GM19455 (cell line): ENCODE measurements at regions not wholly inside any gene's neighbourhood (a gene's known extent, or its start where the extent isn't known, plus 50 kb on each side); places are given as distances from the start of the nearest gene placed in this dataset.

Experiments used
- ATAC-seq: cut with Tn5 transposase; IDR thresholded peaks from one replicate; pipeline ENCODE4 v1.9.1; 2021; ENCODE audit not compliant: unreplicated experiment

DNA sequence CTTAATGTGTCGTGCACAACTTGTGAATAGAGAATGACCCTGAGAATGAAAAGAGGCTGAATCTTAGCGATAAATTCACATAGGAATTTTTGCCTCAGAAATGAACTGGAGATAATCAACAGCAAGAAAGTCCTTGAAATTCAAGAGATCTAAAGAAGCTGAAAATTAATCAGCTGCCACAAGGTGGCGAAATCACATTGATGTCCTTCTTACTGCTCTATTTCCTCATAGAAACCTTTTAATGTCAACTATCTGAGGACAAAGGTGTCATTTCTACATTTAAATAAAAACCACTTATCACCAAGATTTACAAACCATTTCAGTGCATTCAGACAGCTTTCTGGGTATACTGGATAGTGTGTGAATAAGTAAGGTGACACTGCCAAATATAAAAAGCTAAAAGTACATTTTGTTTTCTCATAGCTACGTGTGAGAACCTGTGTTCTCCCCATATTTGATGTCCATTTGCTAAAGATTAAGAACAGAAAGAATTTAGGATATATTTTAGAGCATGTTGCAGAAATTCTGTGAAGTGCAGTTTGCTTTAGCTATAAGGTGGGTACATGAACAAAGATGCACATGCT, 485.3 kb upstream of the PTBP2 start:
- ATAC-seq, result no peak

DNA sequence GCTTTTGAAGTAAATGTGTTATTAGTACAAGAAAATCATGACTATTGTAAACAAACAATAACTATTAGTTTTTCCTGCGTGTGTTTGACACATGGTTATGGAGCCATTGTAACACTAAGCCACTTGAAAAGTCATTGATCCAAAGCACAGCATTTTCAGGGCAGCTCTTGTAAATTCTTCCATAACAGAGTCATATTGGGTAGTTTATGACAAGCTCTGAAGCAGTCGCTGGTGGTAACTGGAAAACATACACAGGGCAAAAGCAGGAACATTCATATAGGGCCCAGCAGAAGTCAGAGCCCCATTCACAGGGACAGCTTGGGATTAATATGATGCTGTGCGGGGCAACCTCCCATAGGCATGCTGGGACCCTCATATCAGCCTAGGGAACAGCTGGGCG, 483.2 kb upstream of the PTBP2 start:
- no peak for ATAC-seq

DNA sequence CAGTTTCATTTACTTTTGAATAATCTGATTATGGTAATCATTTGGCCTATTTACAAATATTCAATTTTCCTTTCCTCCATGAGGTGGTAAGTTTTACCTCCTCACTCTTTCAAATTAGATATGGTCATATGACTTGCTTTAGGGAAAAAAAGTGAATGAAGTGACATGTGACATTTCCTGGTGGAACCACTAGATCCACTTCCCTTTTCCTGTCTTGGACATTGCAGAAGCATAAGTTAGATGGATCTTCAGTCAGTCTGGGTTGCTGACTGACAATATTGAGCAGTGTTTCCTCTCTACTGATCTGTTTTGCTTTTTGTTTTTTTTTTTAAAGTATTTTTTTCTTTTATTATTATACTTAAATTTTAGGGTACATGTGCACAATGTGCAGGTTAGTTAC, 481.1 kb upstream of the PTBP2 start:
- no peak for ATAC-seq

DNA sequence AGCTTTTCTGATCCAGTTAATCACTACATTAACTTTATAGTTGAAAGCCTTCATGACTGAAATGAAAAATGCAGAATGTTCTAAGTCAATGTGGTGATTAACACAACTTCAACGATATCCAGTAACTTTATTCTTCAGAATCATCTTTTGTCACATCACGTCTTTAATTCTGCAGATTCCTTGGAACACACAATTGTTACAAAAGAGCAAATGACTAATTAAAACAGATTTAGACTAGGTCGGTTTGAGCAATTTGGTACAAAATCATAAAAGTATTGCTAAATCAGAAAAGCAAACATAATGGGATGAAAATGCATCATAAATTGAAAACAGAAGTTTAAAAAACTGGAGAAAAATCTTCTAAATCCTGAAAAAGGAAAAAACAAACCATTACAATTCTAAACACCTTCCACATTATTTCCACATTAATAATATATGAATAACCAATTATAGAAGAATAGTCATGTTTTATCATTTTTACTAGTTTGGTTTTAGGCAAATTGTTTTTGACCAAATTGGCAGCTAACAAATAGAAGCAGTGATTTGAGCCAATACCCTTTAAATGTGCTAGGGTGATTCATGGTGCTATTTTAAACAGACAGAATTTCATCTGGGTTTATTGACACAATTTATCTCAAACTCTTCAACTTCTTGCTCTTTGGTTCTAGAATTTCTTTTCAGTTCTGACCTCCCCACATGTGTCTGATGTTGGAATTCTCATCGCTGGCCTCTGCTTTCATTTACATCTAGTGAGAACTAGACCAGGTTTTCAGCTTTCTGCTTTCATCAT, 468.1 kb upstream of the PTBP2 start:
- no peak for ATAC-seq

DNA sequence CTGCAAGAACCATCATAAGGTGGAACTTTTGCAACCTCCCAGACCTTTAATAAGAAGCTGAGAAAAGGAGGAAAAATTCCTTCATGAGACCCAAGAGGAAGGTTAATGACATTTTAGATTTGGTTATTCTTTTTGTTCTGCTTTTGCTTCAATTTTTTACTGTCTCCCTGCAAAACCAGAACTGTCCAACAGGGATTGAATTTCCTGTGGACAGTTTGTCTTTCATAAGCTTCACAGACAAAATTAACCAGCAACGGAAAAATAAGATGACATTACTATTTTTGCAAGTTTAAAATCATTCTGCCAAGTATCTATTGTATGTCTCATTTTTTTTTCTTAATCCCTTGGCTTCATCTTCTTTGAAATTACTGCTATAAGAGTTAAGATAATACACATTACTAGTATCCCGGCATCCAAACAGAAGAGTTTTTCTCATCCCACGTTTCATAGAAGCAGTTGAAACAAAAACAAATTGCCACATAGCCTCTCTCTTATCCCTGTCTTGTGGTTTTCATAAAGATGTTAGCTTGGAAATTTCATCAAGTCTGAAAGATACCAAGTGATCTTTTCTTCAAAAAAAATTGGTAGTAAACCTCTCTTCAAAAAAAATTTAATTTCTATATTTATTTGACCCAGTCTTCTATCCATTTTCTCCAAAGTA, 465.3 kb upstream of the PTBP2 start:
- ATAC-seq, result no peak

DNA sequence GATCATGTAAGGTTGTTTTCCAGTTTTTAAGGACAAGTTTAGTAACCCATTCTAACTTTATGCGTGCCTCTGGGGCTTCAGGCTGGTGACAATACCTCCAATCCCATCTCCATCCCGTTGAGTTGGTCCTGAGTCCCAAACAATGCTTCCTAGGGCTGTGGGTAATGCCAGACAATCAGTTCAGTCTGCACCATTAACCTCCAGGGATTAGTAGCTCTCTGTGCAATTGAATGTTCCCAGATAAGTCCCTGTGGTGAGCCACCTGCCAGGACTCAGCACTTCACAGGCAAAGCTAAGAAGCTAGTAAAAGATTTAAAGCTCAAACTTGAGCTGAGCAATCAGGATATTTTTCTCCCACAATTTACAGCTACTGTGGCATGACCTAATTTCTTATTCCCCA, 462.2 kb upstream of the PTBP2 start:
- no peak for ATAC-seq

DNA sequence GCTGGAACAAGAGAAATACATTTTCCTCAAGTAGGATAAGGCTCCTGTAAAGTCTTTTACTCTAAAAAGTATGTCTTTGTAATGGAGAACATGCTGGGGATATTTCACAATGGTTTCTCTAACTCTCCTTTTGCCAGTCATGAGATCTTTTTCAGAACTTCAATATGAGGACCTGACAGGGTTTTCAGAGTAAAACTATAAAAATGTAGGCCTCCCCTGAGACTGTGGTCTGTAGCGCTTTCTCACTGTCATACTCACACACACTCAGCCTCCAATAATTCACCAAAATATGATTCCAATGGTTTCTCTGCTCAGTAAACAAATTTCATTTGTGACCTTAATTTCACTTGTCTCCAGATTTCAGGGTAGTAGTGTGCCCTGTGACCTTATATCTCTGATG, 440.1 kb upstream of the PTBP2 start:
- ATAC-seq, result no peak

DNA sequence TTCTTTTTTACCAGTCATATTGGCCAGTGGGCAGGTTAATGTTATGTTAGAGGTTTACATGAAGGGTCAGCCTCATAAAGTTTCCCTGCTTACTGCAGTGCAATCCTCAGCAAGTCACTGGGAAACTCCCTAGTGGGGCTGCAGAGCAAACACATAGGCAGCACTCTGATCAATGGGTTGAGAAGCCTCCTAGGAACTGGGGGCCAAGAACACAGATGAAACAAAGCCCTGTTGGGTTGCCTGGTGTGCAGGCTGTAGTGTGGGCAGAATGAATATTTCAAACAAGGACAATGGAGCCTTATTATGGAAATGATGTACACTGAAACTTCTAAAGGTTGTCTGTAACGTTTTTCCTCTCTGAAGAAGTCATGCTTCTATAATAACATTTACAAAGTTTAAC, 431.6 kb upstream of the PTBP2 start:
- ATAC-seq, result no peak

DNA sequence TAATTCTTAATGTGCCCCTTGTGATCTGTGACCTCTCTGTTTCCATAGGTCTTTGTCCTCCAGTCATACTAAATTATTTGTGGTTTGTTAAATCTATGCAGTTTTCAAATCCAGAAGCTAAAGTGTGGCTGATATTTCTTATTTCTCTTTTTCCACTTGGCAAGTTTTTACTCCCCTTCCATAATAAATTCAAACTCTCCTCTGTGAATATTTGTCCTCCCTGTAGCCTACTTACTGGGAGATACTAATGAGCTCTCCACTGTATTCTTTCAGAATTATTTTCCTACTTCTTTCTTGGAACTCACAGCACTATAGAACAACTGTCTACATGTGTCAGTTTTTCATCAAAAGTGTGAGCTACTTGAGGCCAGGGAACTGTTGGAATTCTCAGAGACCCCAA, 430.8 kb upstream of the PTBP2 start:
- ATAC-seq, result no peak

DNA sequence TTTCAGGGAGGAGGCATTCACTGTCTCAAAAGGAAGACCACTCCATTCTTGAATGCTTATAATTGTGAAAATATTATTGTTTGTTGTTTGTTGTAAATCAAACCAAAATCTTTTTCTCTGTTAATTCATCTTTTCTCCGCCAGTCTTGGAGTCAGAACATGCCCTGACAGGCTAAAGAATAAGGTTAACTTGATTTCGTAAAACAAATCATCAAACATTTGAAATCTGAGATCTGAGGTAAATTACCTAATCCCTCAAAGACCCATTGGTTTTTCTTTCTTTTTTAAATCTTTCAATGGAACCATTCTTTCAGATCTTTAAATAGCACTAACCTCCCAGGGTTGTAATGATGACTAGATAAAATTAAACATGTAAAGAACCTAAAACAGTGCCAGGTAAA, 430.1 kb upstream of the PTBP2 start:
- no peak for ATAC-seq

DNA sequence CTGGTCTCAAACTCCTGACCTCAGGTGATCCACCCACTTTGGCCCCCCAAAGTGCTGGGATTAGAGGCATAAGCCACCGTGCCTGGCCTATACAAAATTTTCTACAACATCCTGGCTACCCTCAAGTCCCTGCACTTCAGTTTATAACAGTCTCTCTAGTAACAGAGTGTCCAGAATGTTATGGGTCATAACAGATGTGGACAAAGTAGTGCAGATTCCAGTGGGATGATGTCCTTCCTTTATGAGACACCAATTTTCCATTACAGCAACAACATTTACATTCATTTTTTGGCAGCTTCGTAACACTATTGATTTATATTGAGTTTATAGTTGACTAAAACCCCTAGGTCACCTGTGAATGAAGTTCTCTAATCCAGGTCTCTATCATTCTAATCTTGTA, 429.4 kb upstream of the PTBP2 start:
- no peak for ATAC-seq

DNA sequence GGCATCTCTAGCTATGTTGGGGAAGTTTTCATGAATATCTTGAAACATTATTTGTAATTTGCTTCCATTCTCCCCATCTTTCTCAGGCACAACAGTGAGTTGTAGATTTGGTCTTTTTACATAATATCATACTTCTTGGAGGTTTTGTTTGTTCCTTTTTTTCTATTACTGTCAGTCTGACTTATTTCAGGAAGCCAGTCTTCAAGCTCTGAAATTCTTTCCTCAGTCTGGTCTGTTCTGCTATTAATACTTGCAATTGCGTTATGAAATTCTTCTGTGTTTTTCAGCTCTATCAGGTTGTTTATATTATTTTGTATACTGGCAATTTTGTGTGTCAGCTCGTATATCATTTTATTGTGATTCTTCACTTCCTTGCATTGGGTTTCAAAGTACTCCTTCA, 424.6 kb upstream of the PTBP2 start:
- no peak for ATAC-seq

DNA sequence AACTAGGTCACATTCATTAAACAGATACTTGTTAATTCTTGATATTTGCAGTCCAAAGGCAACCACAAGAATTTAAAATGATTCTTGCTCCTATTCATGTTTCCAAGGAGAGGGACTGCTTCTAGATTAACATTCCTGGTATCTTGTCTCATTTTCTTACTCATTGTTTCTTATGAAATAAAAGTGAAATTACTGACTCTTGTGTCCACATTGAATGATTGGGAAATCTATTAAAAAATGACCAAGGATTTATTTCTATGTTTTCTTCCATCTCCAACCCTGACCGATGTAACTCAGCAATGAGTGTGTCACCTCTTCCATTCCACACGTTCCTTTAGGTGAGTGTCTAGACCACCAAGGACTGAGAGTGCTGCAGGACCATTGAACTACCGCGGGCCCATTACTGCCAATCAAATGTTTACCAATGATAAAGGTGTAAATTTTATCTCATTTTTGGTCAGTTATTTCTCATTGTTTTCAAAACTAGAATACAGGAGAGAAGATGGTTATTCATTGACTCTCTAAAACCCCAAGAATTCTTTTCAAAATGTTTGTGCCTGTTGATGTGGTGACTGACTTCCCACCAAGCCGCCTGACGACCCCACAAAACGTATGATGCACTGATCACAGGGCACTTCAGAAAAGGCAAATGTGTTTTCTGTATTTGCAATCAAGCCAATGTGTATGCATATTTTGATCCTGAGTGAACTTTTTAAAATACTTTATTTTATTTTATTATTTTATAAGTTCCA, 414.6 kb upstream of the PTBP2 start:
- no peak for ATAC-seq

DNA sequence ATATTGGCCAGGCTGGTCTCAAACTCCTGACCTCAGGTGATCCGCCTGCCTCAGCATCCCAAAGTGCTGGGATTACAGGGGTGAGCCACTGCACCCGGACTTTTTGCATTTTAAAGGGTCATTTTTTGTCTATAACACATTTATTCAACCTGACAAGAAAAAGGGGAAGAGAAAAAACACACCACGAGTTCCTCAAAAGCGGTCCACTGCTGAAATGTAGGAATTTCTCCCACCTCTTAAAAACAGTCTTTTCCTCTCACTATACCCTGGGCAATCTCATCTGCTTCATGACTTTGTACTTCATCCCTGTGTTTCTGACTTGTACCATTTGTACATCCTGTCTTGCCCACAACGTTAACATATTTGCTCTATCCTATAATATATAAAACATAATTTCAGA, 413.3 kb upstream of the PTBP2 start:
- no peak for ATAC-seq

DNA sequence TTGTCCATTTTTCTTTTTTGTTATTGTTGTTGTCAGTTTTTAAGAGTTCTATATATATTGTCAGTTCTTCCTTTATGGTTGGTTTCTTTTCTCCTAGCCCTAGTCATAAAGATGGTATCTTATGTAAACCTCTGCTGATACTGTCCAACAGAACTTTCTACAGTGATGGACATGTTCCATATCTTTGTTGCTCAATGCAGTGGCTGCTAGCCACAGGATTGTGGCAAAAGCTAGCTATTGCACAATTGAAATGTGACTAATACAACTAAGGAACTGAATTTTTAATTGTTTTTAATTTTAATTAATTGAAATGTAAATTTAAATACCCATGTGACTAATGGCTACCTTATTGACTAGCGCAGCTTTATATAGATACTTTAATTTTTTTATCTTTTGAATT, 411.8 kb upstream of the PTBP2 start:
- ATAC-seq, result no peak

DNA sequence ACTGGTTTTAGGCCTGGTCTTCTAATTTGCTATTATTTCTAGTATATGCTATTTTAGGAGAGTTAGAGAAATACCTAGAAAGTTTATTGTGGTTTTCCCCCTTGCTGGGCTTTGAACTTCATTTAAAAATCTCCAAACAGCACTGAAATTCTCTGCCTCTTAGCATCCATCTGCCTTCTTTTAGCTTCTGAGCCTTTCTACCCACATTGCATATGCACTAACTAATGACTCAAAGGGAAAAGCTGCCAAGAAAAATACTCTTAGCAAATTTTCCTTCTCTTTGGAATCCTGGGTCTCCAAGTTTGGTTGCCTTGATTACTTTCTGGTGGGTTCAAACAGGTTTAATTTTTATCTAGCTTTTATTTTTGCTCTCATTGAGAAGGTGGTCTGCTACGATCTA, 408.4 kb upstream of the PTBP2 start:
- no peak for ATAC-seq

DNA sequence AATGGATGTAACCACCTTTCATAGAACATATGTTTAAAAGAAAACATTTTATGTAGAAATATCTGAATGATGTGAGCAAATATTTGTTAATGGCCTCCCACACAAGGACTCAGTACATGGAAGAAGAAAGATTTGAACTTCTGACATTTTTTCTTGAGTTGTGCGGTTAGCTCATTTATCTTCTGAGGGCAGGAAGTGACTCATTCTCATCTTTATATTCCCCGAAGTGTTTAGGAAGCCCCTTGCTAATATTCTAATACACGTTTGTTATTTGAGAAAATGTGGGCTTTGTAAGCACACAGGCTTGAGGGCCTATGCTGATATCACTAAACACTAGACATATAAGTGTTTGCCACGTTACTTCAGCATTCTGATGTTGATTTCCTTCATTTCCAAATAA, 392.5 kb upstream of the PTBP2 start:
- ATAC-seq, result no peak

DNA sequence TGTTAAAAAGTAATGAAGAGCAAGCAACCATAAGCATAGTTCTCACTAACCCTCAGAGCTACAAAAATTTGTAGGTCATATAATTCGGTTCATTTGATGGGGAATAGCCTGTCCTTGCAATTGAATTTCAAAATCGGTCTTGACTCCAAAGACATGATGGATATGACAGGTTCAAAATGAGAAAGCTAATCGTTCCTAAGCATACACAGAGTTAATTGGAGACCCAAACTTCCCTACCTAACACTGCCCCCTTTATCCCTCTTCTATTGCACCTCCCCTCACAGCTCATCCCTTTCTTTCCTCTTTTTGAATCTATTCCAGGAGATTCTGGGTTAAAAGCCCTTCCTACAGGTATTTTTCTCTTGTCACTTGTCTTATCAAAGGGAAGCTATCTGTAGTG, 390.0 kb upstream of the PTBP2 start:
- ATAC-seq, result no peak

DNA sequence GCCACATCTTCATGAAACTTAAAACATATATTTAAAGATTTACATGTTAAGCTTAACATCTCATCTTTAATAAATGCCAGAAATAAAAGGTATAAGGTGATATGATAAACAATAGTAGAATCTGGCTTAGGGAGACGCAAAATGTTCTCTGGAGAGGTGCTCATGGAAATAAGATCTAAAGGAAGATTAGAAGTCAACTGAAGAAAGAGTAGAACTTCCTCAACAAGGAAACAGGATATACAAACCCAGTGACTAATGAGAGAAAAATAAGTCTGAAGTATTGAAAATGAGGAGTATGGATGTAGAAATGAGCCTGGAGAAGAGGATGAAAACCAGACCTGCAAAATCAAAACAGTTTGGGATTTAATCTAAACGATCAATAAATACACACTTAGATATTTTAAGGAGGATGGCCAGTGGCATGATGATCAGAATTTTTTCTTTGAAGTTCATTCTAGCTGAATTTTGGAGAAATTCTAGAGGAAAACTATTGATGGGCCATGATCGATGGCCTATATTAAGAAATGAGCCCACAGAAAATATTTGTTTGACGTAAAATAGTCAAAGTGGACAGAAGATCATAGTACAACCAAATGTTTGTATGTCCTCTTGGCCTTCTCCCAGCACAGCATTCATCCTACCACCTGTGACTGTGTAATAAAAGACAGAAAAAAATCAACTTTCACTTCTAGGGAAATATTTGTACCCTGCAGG, 387.9 kb upstream of the PTBP2 start:
- ATAC-seq, result no peak

DNA sequence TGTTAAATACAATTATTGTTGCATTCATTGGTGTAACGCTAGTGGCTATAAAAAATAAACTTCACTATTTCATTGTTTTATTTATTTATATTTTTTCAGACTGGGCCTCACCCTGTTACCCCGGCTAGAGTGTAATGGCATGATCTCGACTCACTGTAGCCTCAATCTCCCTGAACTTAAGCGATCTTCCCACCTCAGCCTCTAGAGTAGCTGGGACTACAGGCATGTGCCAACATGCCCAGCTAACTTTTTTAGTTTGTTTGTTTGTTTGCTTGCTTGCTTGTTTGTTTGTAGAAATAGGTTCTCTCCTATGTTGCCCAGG, 387.4 kb upstream of the PTBP2 start:
- ATAC-seq, result no peak

DNA sequence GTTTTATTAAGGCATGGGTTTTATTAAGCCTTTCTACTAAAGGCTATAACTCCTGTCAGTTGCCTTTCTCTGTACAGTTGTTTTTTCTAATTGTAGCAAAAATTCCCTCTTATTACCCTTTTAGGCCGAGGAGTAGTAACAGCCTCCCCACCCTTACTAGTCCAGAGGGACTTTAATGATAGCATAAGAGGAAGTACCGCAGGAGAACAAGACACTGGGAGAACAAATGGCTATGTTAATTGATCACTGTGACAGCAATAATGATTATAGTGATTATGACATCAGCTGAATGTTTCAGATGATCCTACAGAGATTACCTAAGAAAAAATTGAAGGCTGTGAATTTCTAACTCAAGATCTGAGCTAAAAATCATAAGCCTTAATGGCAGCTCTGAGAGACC, 383.0 kb upstream of the PTBP2 start:
- ATAC-seq, result no peak
